Activated naive CD8-positive, alpha-beta T cell treated with anti-CD3 and anti-CD28 coated beads, Interleukin-2, amount 10 ng/mL, durations not matched to agents 7 days and 5 days (primary cell): ENCODE measurements at regions not wholly inside any gene's neighbourhood (a gene's known extent, or its start where the extent isn't known, plus 50 kb on each side); places are given as distances from the start of the nearest gene placed in this dataset.
"Not testable (repeated sequence)": the region's sequence is repeated elsewhere in the genome, so short reads cannot be mapped to it uniquely, and the experiment has no call there.

Source experiments
- ATAC-seq: fragments of 150-1000 bp; cut with Tn5 transposase; one replicate; pipeline ENCODE4 v1.10.0; 2021; ENCODE audit warnings: low read depth, moderate library complexity
- POLR2A ChIA-PET: fragments of 350-600 bp; sonication (Branson Sonifier 250); formaldehyde crosslinking; loops from one replicate; lab custom pipeline; 2021; ENCODE audit warnings: antibody characterized with exemption; lab: Charles Lee
- DNase-seq: peaks from one replicate; pipeline ENCODE4 v3.0.0; 2021
- H3K27ac Mint-ChIP-seq: one replicate; pipeline ENCODE4 v1.8.0; 2022; ENCODE audit warnings: mild to moderate bottlenecking, mixed read lengths
- H3K27me3 Mint-ChIP-seq: one replicate; pipeline ENCODE4 v1.8.0; 2022; ENCODE audit warnings: mild to moderate bottlenecking, moderate library complexity, mixed read lengths
- H3K36me3 Mint-ChIP-seq: one replicate; pipeline ENCODE4 v1.8.0; 2021; ENCODE audit warnings: mild to moderate bottlenecking, mixed read lengths
- H3K4me1 Mint-ChIP-seq: one replicate; pipeline ENCODE4 v1.8.0; 2021; ENCODE audit warnings: mixed read lengths
- H3K4me3 Mint-ChIP-seq: one replicate; pipeline ENCODE4 v1.8.0; 2022; ENCODE audit warnings: mild to moderate bottlenecking, moderate library complexity, mixed read lengths
- H3K9me3 Mint-ChIP-seq: one replicate; pipeline ENCODE4 v1.8.0; 2021; ENCODE audit warnings: mixed read lengths

GRCh38 chr1:59210430-59210829 lies 86.5 kb upstream of the FGGY start:
- H3K27me3 Mint-ChIP-seq, DNase-seq, H3K4me3 Mint-ChIP-seq, H3K36me3 Mint-ChIP-seq, POLR2A ChIA-PET, H3K27ac Mint-ChIP-seq, H3K4me1 Mint-ChIP-seq, ATAC-seq: not testable (repeated sequence)
- H3K9me3 Mint-ChIP-seq: peaks cover 12% of the 10 kb centered on the region

DNA sequence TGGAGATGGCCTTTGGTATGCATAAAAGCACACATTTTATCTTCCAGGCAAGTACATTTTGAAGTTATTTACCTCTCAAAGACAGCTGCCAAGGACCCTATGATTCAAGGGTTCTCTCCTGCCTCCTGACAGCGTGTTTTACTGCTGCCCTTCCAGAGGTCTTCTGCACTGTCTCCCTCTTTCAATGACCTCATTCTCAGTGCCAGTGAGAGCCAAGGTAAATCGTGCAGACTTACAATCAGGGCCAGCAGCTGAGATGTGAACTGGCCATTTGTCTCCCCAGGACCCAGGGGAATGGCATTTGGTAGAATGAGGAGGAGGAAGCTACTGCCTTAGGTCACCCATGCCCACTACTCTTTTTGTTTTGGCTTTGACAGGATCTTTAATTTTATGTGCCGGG lies 84.2 kb upstream of the FGGY start:
- Mint-ChIP-seq H3K27me3 (no peaks in the 10 kb centered on the region), H3K36me3 (no peaks in the 10 kb centered on the region), H3K4me3 (no peak overlapping the region), H3K4me1 (no peaks in the 10 kb centered on the region), H3K9me3 (peaks cover 14% of the 10 kb centered on the region), H3K27ac (no peak overlapping the region)
- POLR2A ChIA-PET: no interaction called here
- DNase-seq: no peak
- no peak for ATAC-seq

DNA sequence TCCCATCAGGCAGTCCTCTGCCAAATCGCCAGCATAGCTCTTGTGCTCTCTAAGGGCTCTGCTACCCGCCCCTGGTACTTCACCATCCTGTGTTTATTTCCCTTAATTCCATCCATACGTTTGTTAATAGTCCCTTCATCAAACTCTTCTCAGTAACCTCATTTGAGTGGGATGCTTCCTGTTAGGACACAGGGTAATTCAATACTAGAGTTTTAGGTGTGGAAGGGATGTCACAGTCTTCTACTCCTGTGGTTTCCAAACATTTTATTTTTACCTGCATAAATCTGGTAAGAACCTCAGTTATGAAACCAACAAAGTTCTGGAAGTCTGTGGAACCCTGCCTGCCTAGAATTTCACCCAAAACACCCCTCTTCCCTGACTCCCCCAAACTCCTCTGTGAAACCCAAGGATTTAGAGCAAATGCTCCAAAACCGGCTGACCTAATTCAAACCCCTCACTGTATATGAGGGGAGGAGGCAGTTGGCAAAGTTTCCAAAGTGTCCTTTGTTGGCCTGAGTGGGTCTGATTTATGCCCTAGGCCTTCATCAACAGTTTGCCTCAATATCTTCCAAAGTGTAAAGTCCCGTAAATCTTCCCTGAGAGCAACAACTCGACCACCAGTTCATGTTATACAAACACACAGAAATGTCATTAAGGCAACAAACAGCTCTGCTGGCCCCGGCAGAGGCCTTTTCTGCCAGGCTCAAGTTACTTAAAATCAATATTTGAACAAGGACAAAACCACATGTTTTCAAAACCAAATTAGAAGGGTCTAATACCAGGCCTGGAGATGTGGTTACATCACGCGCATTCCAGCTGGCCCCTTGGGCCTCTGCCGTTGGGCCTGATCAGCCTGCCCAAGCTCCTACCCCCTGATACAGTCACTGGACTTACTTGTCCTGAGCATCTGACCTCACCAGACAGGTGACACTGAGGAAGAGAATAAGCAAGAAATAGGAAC lies 82.4 kb upstream of the FGGY start:
- peaks cover 8% of the 10 kb centered on the region for H3K9me3 Mint-ChIP-seq
- POLR2A ChIA-PET: no interaction called here
- no peaks in the 10 kb centered on the region for H3K27me3 Mint-ChIP-seq
- no peak overlapping the region for H3K4me3 Mint-ChIP-seq
- ATAC-seq (no peak), DNase-seq (no peak)
- H3K36me3 Mint-ChIP-seq: no peaks in the 10 kb centered on the region
- H3K27ac Mint-ChIP-seq: no peak overlapping the region
- H3K4me1 Mint-ChIP-seq: no peaks in the 10 kb centered on the region

DNA sequence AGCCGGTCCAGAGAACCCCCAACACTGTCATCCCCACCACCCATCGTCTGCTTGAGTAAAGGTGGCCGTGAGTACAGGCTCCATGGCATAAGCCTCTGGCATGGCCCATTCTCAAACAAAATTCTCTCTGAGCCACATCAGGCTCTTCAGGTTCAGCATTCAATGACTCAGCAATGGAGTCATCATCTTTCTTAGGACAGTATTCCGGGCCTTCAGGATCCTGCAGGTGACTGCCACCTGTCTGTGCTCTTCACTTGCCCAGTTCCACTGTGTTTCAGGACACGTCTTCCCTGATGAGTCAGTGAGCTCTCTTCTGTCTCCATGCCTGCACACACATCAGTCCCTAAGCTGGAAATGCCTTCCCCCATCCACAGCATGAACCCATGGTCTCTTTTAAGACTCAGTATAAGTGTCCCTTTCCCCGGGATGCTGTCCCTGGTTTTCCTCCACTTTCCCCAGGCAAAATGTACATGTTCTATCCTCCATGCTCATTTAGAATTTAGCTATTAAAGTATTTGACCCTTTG lies 81.1 kb upstream of the FGGY start:
- H3K9me3 Mint-ChIP-seq: peaks cover 5% of the 10 kb centered on the region
- H3K27ac Mint-ChIP-seq: no peak overlapping the region
- POLR2A ChIA-PET: no interaction called here
- ATAC-seq (no peak), DNase-seq (no peak)
- no peaks in the 10 kb centered on the region for H3K36me3 Mint-ChIP-seq
- H3K27me3 Mint-ChIP-seq: no peaks in the 10 kb centered on the region
- H3K4me3 Mint-ChIP-seq: no peak overlapping the region
- no peaks in the 10 kb centered on the region for H3K4me1 Mint-ChIP-seq

- H3K27me3 Mint-ChIP-seq, H3K4me3 Mint-ChIP-seq, H3K36me3 Mint-ChIP-seq, H3K27ac Mint-ChIP-seq, POLR2A ChIA-PET, ATAC-seq, H3K4me1 Mint-ChIP-seq, DNase-seq, H3K9me3 Mint-ChIP-seq: not testable (repeated sequence)
Measured at GRCh38 chr1:59217439-59217838, 79.5 kb upstream of the FGGY start.

- no peaks in the 10 kb centered on the region for H3K36me3 Mint-ChIP-seq
- ATAC-seq (no peak), DNase-seq (no peak)
- H3K9me3 Mint-ChIP-seq: peaks cover 5% of the 10 kb centered on the region
- H3K27me3 Mint-ChIP-seq: no peaks in the 10 kb centered on the region
- no peaks in the 10 kb centered on the region for H3K4me1 Mint-ChIP-seq
- no peak overlapping the region for H3K4me3 Mint-ChIP-seq
- POLR2A ChIA-PET: no interaction called here
- no peak overlapping the region for H3K27ac Mint-ChIP-seq
Measured at GRCh38 chr1:59218521-59219236, 78.2 kb upstream of the FGGY start.

DNA sequence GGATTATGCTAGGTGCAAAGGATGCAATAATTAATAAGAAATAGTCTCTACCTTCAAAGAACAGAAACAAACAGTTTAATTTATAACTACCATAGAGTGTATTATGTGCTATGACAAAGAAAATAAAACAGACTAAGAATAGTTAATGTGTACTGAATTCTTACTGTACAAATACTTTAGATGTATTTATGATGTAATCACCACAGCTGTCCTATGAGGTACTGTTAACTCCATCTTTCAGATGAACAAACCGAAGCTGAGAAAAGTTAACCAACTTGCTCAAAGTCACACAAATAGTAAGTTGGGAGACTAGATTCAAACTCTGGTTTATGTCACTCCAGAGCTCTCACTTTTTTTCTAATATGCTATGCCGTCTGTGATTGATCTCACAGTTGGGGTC lies 77.0 kb upstream of the FGGY start:
- Mint-ChIP-seq H3K27ac (no peak overlapping the region), H3K4me1 (no peaks in the 10 kb centered on the region), H3K27me3 (no peaks in the 10 kb centered on the region), H3K9me3 (peaks cover 5% of the 10 kb centered on the region), H3K36me3 (no peaks in the 10 kb centered on the region), H3K4me3 (no peak overlapping the region)
- ATAC-seq (no peak), DNase-seq (no peak)
- POLR2A ChIA-PET: no interaction called here

- H3K4me3 Mint-ChIP-seq: no peak overlapping the region
- DNase-seq (no peak), ATAC-seq (no peak)
- no peak overlapping the region for H3K27ac Mint-ChIP-seq
- H3K27me3 Mint-ChIP-seq: no peaks in the 10 kb centered on the region
- no peaks in the 10 kb centered on the region for H3K4me1 Mint-ChIP-seq
- POLR2A ChIA-PET: no interaction called here
- peaks cover 5% of the 10 kb centered on the region for H3K9me3 Mint-ChIP-seq
- no peaks in the 10 kb centered on the region for H3K36me3 Mint-ChIP-seq
Measured at GRCh38 chr1:59220356-59220755, 76.5 kb upstream of the FGGY start.

DNA sequence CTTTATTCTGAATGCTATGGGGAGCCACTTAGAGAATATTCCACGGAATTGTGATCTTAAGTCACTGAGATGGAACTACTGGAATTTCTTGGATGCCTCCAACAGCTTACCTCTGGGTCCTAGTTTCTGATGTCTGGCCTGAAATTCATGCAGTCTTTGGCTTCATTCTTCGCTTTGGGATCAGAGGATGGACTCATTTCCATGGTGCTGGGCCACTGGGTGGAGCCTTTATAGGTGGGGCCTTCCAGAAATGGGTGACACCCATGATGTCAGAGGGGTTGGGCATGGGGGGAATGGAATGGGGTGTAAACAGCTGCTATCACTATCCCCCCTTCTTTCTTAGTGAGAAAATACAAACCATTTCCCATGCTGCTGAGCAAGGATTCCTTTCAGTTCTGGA lies 73.7 kb upstream of the FGGY start:
- ATAC-seq (no peak), DNase-seq (no peak)
- Mint-ChIP-seq H3K27me3 (no peaks in the 10 kb centered on the region), H3K36me3 (no peaks in the 10 kb centered on the region), H3K4me3 (no peak overlapping the region), H3K27ac (no peak overlapping the region), H3K9me3 (no peaks in the 10 kb centered on the region), H3K4me1 (no peaks in the 10 kb centered on the region)
- POLR2A ChIA-PET: no interaction called here

- Mint-ChIP-seq H3K27me3 (no peaks in the 10 kb centered on the region), H3K9me3 (no peaks in the 10 kb centered on the region), H3K36me3 (no peaks in the 10 kb centered on the region), H3K27ac (no peak overlapping the region), H3K4me3 (no peak overlapping the region), H3K4me1 (no peaks in the 10 kb centered on the region)
- POLR2A ChIA-PET: no interaction called here
- DNase-seq: no peak
- no peak for ATAC-seq
Measured at GRCh38 chr1:59223989-59224634, 72.8 kb upstream of the FGGY start.

DNA sequence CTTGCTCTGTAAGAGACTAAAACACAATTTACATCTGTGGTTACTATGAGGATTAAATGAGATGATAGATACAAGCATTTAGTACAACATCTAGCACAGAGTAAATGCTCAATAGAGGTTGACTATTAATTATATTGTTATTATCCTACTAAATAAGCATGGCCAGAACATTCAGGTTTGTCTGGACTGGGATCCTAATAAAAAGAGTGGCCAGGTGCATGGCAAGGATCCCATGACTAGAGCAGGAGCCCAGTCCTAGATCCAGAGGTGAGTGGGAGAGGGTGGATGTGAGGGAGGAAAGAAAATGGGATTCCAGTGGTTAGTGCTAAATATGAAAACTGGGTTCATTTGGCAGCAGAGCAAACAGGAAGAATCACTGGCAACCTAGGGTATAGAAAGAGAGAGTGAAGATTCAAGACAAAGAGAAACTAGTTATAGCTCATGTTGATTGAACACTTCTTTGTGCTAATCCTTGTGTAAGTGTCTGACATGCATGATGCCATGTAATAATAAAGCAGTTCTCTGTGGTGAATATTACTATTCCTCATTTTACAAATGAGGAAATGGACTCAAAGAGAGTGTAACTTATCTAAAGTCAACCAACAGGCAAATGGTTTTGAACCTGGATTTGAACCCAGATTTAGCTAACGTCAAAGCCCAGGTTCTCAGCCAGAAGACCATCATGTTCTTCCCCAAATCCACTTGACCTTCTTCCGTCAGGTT lies 71.1 kb upstream of the FGGY start:
- POLR2A ChIA-PET: no interaction called here
- H3K27ac Mint-ChIP-seq: no peak overlapping the region
- no peaks in the 10 kb centered on the region for H3K4me1 Mint-ChIP-seq
- no peak overlapping the region for H3K4me3 Mint-ChIP-seq
- H3K36me3 Mint-ChIP-seq: no peaks in the 10 kb centered on the region
- ATAC-seq: no peak
- no peaks in the 10 kb centered on the region for H3K9me3 Mint-ChIP-seq
- DNase-seq: no peak
- H3K27me3 Mint-ChIP-seq: no peaks in the 10 kb centered on the region

DNA sequence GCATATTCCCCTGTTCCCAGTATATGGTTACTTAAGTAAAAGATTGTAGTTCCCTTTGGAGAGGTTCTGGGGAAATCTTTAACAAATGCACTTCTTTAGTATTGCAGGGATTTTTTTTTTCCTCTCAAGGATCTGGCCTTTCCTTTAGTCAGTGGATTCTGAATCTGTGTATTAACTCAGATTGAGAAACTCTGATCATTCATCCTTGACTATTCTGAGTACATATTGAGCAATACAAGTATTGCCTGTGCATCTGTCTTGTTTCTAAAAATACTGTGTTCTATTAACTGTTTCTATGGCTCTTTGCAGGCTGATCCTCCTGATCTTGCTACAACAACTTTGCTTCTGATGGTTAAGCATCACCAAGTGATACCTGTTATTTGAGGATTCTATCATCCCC lies 67.8 kb upstream of the FGGY start:
- ATAC-seq (no peak), DNase-seq (no peak)
- H3K4me3 Mint-ChIP-seq: no peak overlapping the region
- H3K36me3 Mint-ChIP-seq: no peaks in the 10 kb centered on the region
- H3K9me3 Mint-ChIP-seq: no peaks in the 10 kb centered on the region
- POLR2A ChIA-PET: no interaction called here
- no peak overlapping the region for H3K27ac Mint-ChIP-seq
- H3K27me3 Mint-ChIP-seq: no peaks in the 10 kb centered on the region
- no peaks in the 10 kb centered on the region for H3K4me1 Mint-ChIP-seq

DNA sequence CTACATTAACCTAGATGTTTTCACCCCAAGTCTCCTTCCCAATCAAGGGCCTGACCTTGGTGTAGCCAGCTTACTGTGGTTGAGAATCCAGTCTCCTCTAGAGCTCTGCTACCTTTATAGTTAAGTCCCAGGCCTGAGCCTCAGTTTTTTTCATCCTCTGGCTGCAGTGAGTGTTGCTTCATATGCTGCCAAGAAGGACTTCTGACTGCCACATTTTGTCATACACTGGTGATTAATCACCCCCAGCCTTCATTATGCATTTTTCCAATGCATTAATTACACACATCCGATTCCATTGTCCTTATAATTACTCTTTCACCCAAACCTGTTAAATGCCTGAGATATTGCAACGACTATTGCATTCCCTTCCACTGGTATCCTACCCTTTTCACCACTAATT lies 66.3 kb upstream of the FGGY start:
- no peaks in the 10 kb centered on the region for H3K27me3 Mint-ChIP-seq
- no peak overlapping the region for H3K4me3 Mint-ChIP-seq
- no peaks in the 10 kb centered on the region for H3K36me3 Mint-ChIP-seq
- H3K27ac Mint-ChIP-seq: no peak overlapping the region
- POLR2A ChIA-PET: no interaction called here
- H3K9me3 Mint-ChIP-seq: no peaks in the 10 kb centered on the region
- no peaks in the 10 kb centered on the region for H3K4me1 Mint-ChIP-seq
- DNase-seq (no peak), ATAC-seq (no peak)
